Spleen (tissue), 7 donors: ENCODE measurements at regions not wholly inside any gene's neighbourhood (a gene's known extent, or its start where the extent isn't known, plus 50 kb on each side); places are given as distances from the start of the nearest gene placed in this dataset.
"Not testable (repeated sequence)": the region's sequence is repeated elsewhere in the genome, so short reads cannot be mapped to it uniquely, and the experiment has no call there.

Experiments
- CTCF ChIP-seq, 11 experiments: fragments of 200-600 bp in 7 of 11; fragments of 450-650 bp in 4 of 11; sonication (generic) in 4 of 11; IDR thresholded peaks in 8 of 11; conservative IDR thresholded peaks in 3 of 11; 1 replicate in 7 of 11; 2 replicates in 4 of 11; pipeline versions ENCODE4 v1.4.0 to v1.8.0; 2016 to 2021; ENCODE audit warnings: antibody characterized with exemption in 11 of 11, inconsistent platforms in 4 of 11, mild to moderate bottlenecking in 1 of 11
- POLR2A ChIP-seq, 3 donors: fragments of 450-650 bp; IDR thresholded peaks; one replicate each; pipeline ENCODE4 v1.5.1; 2017; ENCODE audit warnings: antibody characterized with exemption in 3 of 3, mild to moderate bottlenecking in 1 of 3
- POLR2AphosphoS5 ChIP-seq, 3 donors: sonication (generic); formaldehyde crosslinking; IDR thresholded peaks; one replicate each; pipeline ENCODE4 v1.5.1; 2017; ENCODE audit warnings: antibody characterized with exemption in 3 of 3
- donor health status: DM: no; HTN: no; CAD: no; lungs with moderate emphysema.
- donor health status: DM: no; HTN: no; CAD: no.
- donor health status: DM: no; HTN: no; CAD: no.

GRCh38 chr3:195965217-195965616 is 56.9 kb upstream of the TNK2 start:
- TF ChIP-seq CTCF (IDR thresholded peaks at IDR 0.05 in 8 of 11, conservative IDR thresholded peaks at IDR 0.05 in 3 of 11); POLR2AphosphoS5 (IDR thresholded peaks at IDR 0.05); POLR2A (IDR thresholded peaks at IDR 0.05): not testable (repeated sequence)
